SK-N-MC (cell line): ENCODE measurements at regions not wholly inside any gene's neighbourhood (a gene's known extent, or its start where the extent isn't known, plus 50 kb on each side); places are given as distances from the start of the nearest gene placed in this dataset.
"Not testable (repeated sequence)": the region's sequence is repeated elsewhere in the genome, so short reads cannot be mapped to it uniquely, and the experiment has no call there.

Experiments used
- DNase-seq: peaks from one replicate; pipeline ENCODE4 v3.0.0-alpha.2; 2011; ENCODE audit warnings: low read depth, low spot score
- H3K27ac ChIP-seq: fragments of 200-600 bp; sonication (generic); 2 replicates; pipeline ENCODE4 v1.5.1; 2016; ENCODE audit warnings: mixed run types
- H3K36me3 ChIP-seq: fragments of 200-600 bp; sonication (generic); 2 replicates; pipeline ENCODE4 v1.6.1; 2017; ENCODE audit warnings: antibody characterized with exemption, low read length, mixed read lengths; ENCODE audit not compliant: insufficient read depth
- H3K4me3 ChIP-seq: fragments of 200-600 bp; sonication (generic); 2 replicates; pipeline ENCODE4 v1.5.1; 2016
- H3K9ac ChIP-seq: fragments of 200-600 bp; sonication (generic); 2 replicates; pipeline ENCODE4 v1.8.0; 2017; ENCODE audit warnings: mixed run types, mixed read lengths; ENCODE audit not compliant: insufficient read length
- H3K9me3 ChIP-seq: fragments of 200-600 bp; sonication (generic); 2 replicates; pipeline ENCODE4 v1.6.1; 2017; ENCODE audit warnings: low read depth, mild to moderate bottlenecking, antibody characterized with exemption, low read length, moderate library complexity, mixed read lengths
- EZH2 ChIP-seq: fragments of 200-600 bp; sonication (generic); IDR thresholded peaks from one replicate; pipeline ENCODE4 v1.6.1; 2017; ENCODE audit warnings: antibody characterized with exemption
- FOXP2 ChIP-seq: optimal IDR thresholded peaks from 2 replicates; pipeline ENCODE3; 2011; ENCODE audit warnings: mild to moderate bottlenecking, moderate library complexity; ENCODE audit not compliant: insufficient read depth; ENCODE audit errors: extremely low read length, control extremely low read depth
- POLR2AphosphoS5 ChIP-seq: IDR thresholded peaks from 2 replicates; pipeline ENCODE4 v1.6.1; 2012; ENCODE audit warnings: mild to moderate bottlenecking, low read depth, low read length, borderline replicate concordance

DNA sequence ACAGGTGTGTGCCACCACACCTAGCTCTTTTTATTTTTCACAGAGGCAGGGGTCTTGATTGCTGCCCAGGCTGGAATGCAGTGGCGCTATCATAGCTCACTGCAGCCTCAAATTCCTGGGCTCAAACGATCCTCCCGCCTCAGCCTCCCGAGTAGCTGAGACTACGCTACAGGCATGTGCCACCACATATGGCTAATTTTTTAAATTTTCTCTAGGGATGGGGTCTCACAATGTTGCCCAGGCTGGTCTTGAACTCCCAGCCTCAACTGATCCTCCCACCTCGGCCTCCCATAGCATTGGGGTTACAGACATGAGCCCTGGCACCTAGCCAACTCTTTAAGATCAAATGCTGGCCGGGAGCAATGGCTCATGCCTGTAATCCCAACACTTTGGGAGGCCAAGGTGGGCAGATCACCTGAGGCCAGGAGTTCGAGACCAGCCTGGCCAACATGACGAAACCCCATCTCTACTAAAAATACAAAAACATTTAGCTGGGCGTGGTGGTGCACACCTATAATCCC, 50.6 kb upstream of the MYL10 start:
- not testable (repeated sequence) for H3K9me3 ChIP-seq, H3K27ac ChIP-seq, H3K4me3 ChIP-seq, H3K9ac ChIP-seq, H3K36me3 ChIP-seq, DNase-seq

DNA sequence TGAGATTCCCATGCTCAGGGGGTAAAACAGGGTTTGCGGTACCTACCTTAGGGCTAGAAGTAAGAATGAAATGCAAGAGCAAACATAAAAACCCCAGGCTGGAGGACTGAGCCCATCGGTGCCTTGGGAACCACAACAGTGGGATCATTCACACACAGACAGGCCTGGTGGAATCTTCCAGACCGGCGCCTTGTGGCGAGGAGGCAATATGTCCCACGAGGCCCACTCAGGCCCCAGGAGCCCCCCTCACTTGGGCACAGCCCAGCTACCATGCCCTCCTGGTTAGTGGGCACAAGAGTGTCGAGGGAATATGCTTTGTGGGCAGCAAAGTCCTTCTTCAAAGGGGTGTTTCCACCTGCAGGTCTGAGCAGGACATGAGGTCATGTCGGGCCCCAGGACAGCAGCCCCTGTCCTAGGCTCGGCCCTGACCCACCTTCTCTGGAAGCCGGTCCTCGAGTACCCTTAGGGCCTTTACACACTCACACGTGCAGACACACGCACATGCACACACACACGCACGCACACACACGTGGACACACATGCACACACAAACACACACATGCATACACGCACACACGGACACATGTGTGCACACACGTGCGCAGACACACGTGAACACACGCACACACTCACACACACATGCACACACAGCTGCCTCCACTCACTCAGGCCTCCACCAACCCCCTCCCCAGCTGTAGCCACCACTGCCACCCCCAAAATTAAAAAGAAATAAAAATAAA, 51.5 kb upstream of the MYL10 start:
- Histone ChIP-seq H3K4me3 (no peak overlapping the region), H3K9ac (no peak overlapping the region), H3K27ac (no peak overlapping the region), H3K9me3 (no peaks in the 10 kb centered on the region), H3K36me3 (no peaks in the 10 kb centered on the region)
- no peak for DNase-seq
- TF ChIP-seq POLR2AphosphoS5 (no peak), EZH2 (no peak), FOXP2 (no peak)

DNA sequence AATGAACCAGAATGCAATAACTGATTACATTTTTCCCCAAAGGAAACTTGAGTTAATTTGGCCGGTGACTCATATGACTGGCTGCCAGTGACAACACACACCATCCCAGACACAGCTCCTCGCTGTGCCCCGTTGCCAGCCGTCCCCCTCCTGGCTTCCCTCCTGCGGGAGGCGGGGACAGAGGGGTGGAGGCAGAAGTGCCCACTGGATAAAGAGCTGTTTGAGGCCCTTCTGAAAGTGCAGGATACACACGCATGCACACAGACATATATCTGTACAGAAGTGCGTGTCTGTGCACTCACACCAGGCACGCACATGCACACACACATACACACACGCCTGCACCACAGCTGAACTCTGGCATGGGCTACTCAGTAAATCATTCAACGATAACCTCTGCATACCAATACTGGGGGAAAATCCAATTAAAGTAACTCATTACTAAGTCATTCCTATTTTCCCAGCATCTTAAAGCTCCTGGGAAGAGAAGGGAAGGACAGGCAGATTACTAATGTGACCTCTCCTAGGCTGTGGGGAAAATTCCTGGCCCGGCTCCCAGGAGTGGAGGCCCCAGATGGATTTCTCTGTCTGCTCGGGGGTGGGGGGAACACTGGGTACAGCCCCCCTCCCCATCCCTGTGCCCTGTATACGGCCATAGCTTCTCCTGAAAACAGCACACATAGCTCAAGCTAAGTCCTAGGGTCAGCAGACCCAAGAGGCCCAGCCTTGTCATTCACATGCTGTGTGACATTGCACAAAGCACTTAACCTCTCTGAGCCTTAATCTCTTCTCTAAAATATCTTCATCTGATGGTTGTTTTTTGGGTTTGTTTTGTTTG, 52.3 kb upstream of the MYL10 start:
- TF ChIP-seq FOXP2 (no peak), EZH2 (no peak), POLR2AphosphoS5 (no peak)
- Histone ChIP-seq H3K9me3 (no peaks in the 10 kb centered on the region), H3K9ac (no peak overlapping the region), H3K4me3 (no peak overlapping the region), H3K36me3 (no peaks in the 10 kb centered on the region), H3K27ac (no peak overlapping the region)
- DNase-seq, result no peak

DNA sequence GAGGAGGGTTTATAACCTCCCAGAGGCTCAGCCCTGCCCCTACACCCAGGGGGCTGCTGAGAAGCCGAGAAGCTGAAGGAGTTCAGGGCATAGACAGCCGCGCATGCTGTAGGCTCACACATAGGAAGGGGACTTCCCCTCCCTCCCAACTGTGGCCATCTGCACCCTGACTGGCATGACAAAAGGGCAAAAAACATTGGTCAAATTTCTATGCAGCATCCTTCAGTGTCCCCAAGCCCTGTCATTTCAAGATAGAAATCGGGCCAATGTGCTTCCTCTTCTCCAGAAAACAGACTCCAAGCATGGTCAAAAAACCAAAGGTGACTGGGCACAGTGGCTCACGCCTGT, 55.9 kb upstream of the MYL10 start:
- DNase-seq, result no peak
- no peak overlapping the region for H3K4me3 ChIP-seq
- no peak overlapping the region for H3K27ac ChIP-seq
- H3K9me3 ChIP-seq, result no peaks in the 10 kb centered on the region
- no peaks in the 10 kb centered on the region for H3K36me3 ChIP-seq
- H3K9ac ChIP-seq, result no peak overlapping the region
- no peak for TF ChIP-seq POLR2AphosphoS5

DNA sequence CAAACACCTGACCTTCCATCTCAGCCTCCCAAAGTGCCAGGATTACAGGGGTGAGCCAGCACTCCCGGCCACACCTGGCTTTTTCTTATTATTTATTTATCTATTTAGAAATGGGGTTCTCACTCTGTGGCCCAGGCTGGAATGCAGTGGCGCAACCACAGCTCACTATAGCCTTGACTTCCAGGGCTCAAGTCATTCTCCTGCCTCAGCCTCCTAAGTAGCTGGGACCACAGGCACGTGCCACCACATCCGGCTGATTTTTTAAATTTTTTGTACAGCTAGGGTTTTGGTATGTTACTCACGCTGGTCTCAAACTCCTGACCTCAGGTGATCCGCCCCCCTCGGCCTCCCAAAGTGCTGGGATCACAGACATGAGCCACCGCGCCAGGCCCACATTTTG, 56.9 kb upstream of the MYL10 start:
- H3K9ac ChIP-seq, result no peak overlapping the region
- H3K9me3 ChIP-seq, result no peaks in the 10 kb centered on the region
- no peak overlapping the region for H3K4me3 ChIP-seq
- no peak overlapping the region for H3K27ac ChIP-seq
- DNase-seq, result no peak
- TF ChIP-seq POLR2AphosphoS5 (no peak), FOXP2 (no peak), EZH2 (no peak)
- H3K36me3 ChIP-seq, result no peaks in the 10 kb centered on the region

DNA sequence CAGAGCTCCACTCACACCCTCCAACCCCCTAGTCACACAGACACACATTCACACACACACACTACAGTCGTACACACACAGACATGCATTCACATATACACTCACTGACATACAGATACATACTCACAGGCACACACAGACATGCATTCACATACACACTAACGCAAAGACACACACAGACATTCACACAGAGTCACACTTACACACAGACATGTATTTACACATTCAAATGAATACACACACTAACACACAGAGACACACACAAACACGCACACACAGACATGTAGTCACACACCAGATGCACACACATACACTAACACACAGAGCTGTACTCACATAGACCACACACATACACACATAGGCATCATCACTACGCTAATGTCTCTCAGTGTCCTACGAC, 58.0 kb upstream of the MYL10 start:
- H3K27ac ChIP-seq, result no peak overlapping the region

DNA sequence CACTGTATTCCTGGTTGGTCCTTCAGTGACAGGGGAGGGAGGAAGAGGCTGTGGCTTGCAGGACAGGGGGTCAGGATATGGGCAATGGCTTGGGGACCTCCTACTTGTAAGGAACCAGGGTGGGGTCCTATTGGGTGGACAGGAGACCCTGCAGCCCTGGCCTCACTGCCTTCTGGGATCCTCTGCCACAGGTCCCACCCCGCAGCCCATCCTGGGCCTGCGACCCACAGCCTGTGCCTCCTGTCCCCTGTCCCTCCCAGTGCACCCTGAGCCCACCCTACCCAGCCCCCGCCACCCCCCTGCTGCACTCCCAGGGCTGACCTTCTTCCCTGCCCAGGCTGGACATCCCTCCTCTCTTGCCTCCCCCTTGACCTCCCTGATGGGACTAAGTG, 58.7 kb upstream of the MYL10 start:
- TF ChIP-seq POLR2AphosphoS5 (no peak), EZH2 (no peak), FOXP2 (no peak)
- Histone ChIP-seq H3K36me3 (no peaks in the 10 kb centered on the region), H3K4me3 (0 out of 2 replicates have a peak overlapping the region, but pooled peaks have one; percentile 55), H3K9ac (no peak overlapping the region), H3K27ac (no peak overlapping the region), H3K9me3 (no peaks in the 10 kb centered on the region)
- DNase-seq, result no peak

More for the DNA sequence above, 58.0 kb upstream of the MYL10 start:
- no peaks in the 10 kb centered on the region for H3K9me3 ChIP-seq
- H3K36me3 ChIP-seq, result no peaks in the 10 kb centered on the region
- H3K4me3 ChIP-seq, result no peak overlapping the region
- TF ChIP-seq EZH2 (no peak), FOXP2 (no peak)
- no peak for DNase-seq
- H3K9ac ChIP-seq, result no peak overlapping the region

DNA sequence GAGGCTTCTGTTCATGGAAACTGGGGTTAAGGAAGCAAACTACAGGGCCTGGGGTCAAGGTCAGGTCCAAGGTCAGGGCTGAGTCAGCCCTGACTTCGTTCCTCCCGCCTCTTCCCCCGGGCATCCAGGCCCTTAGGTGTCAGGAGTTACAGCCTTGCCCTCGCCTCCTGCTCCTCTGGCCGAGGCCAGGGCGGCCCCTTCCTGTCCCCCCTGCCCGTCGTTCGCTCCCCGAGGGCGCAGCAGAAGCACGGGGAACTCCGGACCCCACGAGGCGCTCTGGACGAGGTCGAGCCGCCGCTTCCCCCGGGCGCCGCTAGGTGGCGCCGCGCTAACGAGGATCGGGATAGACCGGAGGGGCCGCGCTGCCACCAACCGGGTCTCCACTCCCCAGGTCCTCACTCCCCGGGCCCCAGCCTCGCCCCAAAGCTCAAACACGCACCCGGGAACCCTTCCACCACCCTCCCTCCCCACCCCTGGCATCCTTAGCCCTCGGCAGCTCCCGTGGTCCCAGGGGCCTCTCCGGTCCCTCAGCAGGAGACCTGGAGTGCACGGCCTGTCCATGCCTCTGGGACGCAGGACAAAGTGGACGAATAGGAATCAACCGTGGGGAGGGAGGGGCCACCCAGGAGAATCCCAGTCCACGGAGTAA, 59.2 kb upstream of the MYL10 start:
- DNase-seq, result no peak
- TF ChIP-seq FOXP2 (peak; percentile 54), EZH2 (no peak)
- Histone ChIP-seq H3K9me3 (no peaks in the 10 kb centered on the region), H3K4me3 (peak overlapping the region; percentile 55), H3K27ac (no peak overlapping the region), H3K9ac (no peak overlapping the region), H3K36me3 (no peaks in the 10 kb centered on the region)
